Mesenchymal stem cell (in vitro differentiated cells and primary cell): ENCODE measurements at regions not wholly inside any gene's neighbourhood (a gene's known extent, or its start where the extent isn't known, plus 50 kb on each side); places are given as distances from the start of the nearest gene placed in this dataset.

Source experiments
- DNase-seq: peaks from one replicate; pipeline ENCODE4 v3.0.0-alpha.2; 2013
- H2AFZ ChIP-seq: one replicate; pipeline ENCODE4 v1.6.1; 2013; ENCODE audit warnings: low read depth, mild to moderate bottlenecking, control low read depth, inconsistent platforms, low read length, moderate library complexity
- H2AK5ac ChIP-seq: 2 replicates; pipeline ENCODE4 v1.6.1; 2013; ENCODE audit warnings: low read length, moderate library complexity, mild to moderate bottlenecking, inconsistent platforms; ENCODE audit not compliant: severe bottlenecking
- H2BK120ac ChIP-seq: one replicate; pipeline ENCODE4 v1.6.1; 2013; ENCODE audit warnings: low read depth, mild to moderate bottlenecking, inconsistent platforms, low read length, moderate library complexity
- H2BK12ac ChIP-seq, 2 experiments: one replicate each; pipeline ENCODE4 v1.6.1; 2013; ENCODE audit warnings: inconsistent platforms in 2 of 2, low read length in 2 of 2, mild to moderate bottlenecking in 2 of 2, moderate library complexity in 2 of 2, control low read depth in 1 of 2
- H2BK15ac ChIP-seq: one replicate; pipeline ENCODE4 v1.6.1; 2013; ENCODE audit warnings: mild to moderate bottlenecking, low read depth, inconsistent platforms; ENCODE audit not compliant: poor library complexity, severe bottlenecking
- H2BK5ac ChIP-seq: 2 replicates; pipeline ENCODE4 v1.6.1; 2013; ENCODE audit warnings: low read depth, mild to moderate bottlenecking, low read length, control low read depth, inconsistent platforms; ENCODE audit not compliant: poor library complexity, severe bottlenecking
- H3K14ac ChIP-seq, 2 experiments: one replicate each; pipeline ENCODE4 v1.6.1; 2013; ENCODE audit warnings: inconsistent platforms in 2 of 2, low read length in 2 of 2, control low read depth in 1 of 2, mild to moderate bottlenecking in 1 of 2, moderate library complexity in 1 of 2
- H3K18ac ChIP-seq, 2 experiments: one replicate each; pipeline ENCODE4 v1.6.1; 2013; ENCODE audit warnings: inconsistent platforms in 2 of 2, low read length in 2 of 2, control low read depth in 1 of 2, low read depth in 1 of 2, mild to moderate bottlenecking in 1 of 2
- H3K23ac ChIP-seq, 2 experiments: one replicate each; pipeline ENCODE4 v1.6.1; 2013; ENCODE audit warnings: inconsistent platforms in 2 of 2, low read length in 2 of 2, mild to moderate bottlenecking in 2 of 2, moderate library complexity in 2 of 2, control low read depth in 1 of 2
- H3K27ac ChIP-seq: 2 replicates; pipeline ENCODE4 v1.5.1; 2013; ENCODE audit warnings: mild to moderate bottlenecking, moderate library complexity, low read length, control low read depth, inconsistent platforms; ENCODE audit not compliant: poor library complexity, severe bottlenecking
- H3K27me3 ChIP-seq, 2 experiments: 2 replicates each; pipeline versions ENCODE4 v1.6.1 to v1.7.0; 2013; ENCODE audit warnings: low read length in 2 of 2, mild to moderate bottlenecking in 2 of 2, moderate library complexity in 2 of 2, control low read depth in 1 of 2, inconsistent platforms in 1 of 2; ENCODE audit not compliant: control insufficient read depth in 1 of 2, insufficient read depth in 1 of 2
- H3K36me3 ChIP-seq, 2 experiments: 2 replicates each; pipeline versions ENCODE4 v1.6.1 to v1.7.0; 2013; ENCODE audit warnings: low read length in 2 of 2, control low read depth in 1 of 2, inconsistent platforms in 1 of 2, low read depth in 1 of 2, mild to moderate bottlenecking in 1 of 2; ENCODE audit not compliant: insufficient read depth in 2 of 2, control insufficient read depth in 1 of 2
- H3K4ac ChIP-seq, 2 experiments: one replicate each; pipeline ENCODE4 v1.6.1; 2013; ENCODE audit warnings: inconsistent platforms in 2 of 2, low read length in 2 of 2, mild to moderate bottlenecking in 2 of 2, moderate library complexity in 2 of 2, control low read depth in 1 of 2, low read depth in 1 of 2
- H3K4me1 ChIP-seq: 2 replicates; pipeline ENCODE4 v1.6.1; 2013; ENCODE audit warnings: low read depth, low read length, control low read depth; ENCODE audit not compliant: control insufficient read depth, insufficient read depth
- H3K4me2 ChIP-seq: 2 replicates; pipeline ENCODE4 v1.6.1; 2013; ENCODE audit warnings: low read length, mild to moderate bottlenecking, inconsistent platforms; ENCODE audit not compliant: poor library complexity, severe bottlenecking
- H3K4me3 ChIP-seq, 2 experiments: 2 replicates each; pipeline versions ENCODE4 v1.5.1 to v1.7.0; 2013; ENCODE audit warnings: low read length in 2 of 2, mild to moderate bottlenecking in 2 of 2, control low read depth in 1 of 2, low read depth in 1 of 2; ENCODE audit not compliant: insufficient read depth in 1 of 2
- H3K79me1 ChIP-seq: replicated peaks from 2 replicates; pipeline ENCODE4 v1.6.1; 2013; ENCODE audit warnings: mild to moderate bottlenecking, control low read depth, low read length, inconsistent platforms; ENCODE audit not compliant: poor library complexity, severe bottlenecking
- H3K9ac ChIP-seq: 2 replicates; pipeline ENCODE4 v1.7.0; 2013; ENCODE audit warnings: mild to moderate bottlenecking, low read length, moderate library complexity
- H3K9me3 ChIP-seq: 2 replicates; pipeline ENCODE4 v1.7.0; 2013; ENCODE audit warnings: mild to moderate bottlenecking, low read length; ENCODE audit not compliant: control insufficient read depth
- H4K8ac ChIP-seq: one replicate; pipeline ENCODE4 v1.6.1; 2013; ENCODE audit warnings: inconsistent platforms, mild to moderate bottlenecking, low read length, moderate library complexity
- H4K91ac ChIP-seq: one replicate; pipeline ENCODE4 v1.6.1; 2013; ENCODE audit warnings: mild to moderate bottlenecking, low read length, inconsistent platforms
- WGBS: methylation state at CpG from one replicate; pipeline ENCODE4 v1.1.7; 2013; ENCODE audit warnings: mixed read lengths; 5-methylcytosine and 5-hydroxymethylcytosine counted together

DNA sequence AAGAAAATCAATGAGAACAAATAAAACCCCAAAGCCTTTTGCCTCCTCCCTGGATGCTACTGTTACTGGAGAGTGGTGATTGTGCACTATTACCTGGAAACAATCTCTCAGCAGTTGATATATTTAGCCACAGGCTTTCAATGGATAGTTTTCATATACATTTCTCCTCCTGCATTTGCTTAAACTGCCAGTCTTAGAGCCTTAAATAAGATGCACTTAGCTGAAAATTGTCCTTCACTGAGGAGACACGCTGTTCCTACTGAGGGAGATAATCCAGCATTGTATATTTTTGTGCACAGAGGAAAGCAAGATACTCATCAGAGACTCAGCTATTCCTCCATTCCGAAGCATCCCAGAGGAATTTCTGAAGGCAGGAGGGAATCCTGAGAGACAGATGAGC is 520.2 kb upstream of the C16orf82 start:
- Histone ChIP-seq H2BK15ac (no peak overlapping the region), H3K9me3 (no peaks in the 10 kb centered on the region), H3K27ac (no peak overlapping the region), H3K9ac (no peak overlapping the region), H2BK120ac (no peak overlapping the region), H3K4me1 (no peaks in the 10 kb centered on the region), H2BK5ac (no peak overlapping the region), H3K4me3 (no peak overlapping the region), H3K14ac (no peak overlapping the region), H3K27me3 (no peaks in the 10 kb centered on the region), H3K4me2 (no peak overlapping the region), H2AFZ (no peak overlapping the region), H3K4ac (no peak overlapping the region), H4K91ac (no peak overlapping the region), H2BK12ac (no peak overlapping the region), H2AK5ac (no peak overlapping the region), H3K79me1 (no peaks in the 10 kb centered on the region), H3K36me3 (no peaks in the 10 kb centered on the region), H3K18ac (no peak overlapping the region), H3K23ac (no peak overlapping the region), H4K8ac (no peak overlapping the region)
- WGBS: 57% methylated on average over 1 of the region's 2 CpGs
- no peak for DNase-seq

DNA sequence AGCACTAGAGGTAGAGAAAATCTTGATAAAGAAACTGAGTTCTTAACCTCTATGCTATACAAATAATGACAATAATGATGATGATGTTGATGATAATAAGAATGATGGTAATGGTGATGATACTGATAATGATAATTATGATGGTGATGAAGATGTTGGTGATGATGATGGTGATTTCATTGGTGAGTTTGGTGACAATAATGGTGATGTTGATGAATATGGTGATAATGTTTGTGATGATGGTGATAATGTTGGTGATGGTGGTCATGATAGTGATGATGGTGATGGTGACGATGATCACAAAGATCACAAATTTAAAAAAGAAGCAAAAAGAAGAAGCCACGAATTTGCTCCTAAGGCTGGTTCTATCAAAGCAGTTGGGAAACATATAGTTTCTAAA is 519.0 kb upstream of the C16orf82 start:
- Histone ChIP-seq H3K36me3 (no peaks in the 10 kb centered on the region), H3K14ac (no peak overlapping the region), H3K4me2 (no peak overlapping the region), H2BK12ac (no peak overlapping the region), H3K4ac (no peak overlapping the region), H3K4me1 (no peaks in the 10 kb centered on the region), H3K18ac (no peak overlapping the region), H3K79me1 (no peaks in the 10 kb centered on the region), H2AK5ac (no peak overlapping the region), H2AFZ (no peak overlapping the region), H3K4me3 (no peak overlapping the region), H4K8ac (no peak overlapping the region), H2BK15ac (no peak overlapping the region), H3K9ac (no peak overlapping the region), H3K9me3 (no peaks in the 10 kb centered on the region), H2BK120ac (no peak overlapping the region), H2BK5ac (no peak overlapping the region), H3K27me3 (no peaks in the 10 kb centered on the region), H4K91ac (no peak overlapping the region), H3K27ac (no peak overlapping the region), H3K23ac (no peak overlapping the region)
- DNase-seq: no peak
- 48% methylated on average over 2 of the region's 2 CpGs for WGBS

DNA sequence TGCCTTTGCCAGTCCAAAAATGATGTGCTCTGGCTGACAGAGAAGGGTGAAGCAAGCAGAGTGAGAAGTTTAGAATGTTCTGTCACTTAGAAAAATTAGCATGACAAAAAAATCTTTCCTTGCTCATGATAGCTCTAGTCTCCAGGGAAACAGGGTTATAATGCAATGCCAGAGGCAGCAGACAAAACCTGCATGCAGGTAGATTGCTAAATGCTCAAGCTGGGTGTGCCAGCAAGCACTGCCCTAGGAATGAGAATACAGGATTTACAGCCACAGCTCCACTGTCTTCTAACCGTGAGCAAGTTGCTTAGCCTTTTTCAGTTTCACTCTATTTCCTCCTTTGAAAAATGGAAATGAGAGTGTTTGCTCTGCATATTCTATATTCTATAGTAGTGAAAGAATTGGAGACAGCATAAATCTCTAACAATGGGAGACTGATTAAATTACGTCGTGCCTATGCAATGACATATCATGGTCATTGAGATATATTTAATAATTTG is 516.6 kb upstream of the C16orf82 start:
- Histone ChIP-seq H3K4me2 (no peak overlapping the region), H2BK5ac (no peak overlapping the region), H3K79me1 (no peaks in the 10 kb centered on the region), H3K27me3 (peaks cover 0 to 3% of the 10 kb centered on the region in 2 experiments), H3K36me3 (no peaks in the 10 kb centered on the region), H3K4me3 (no peak overlapping the region), H3K18ac (no peak overlapping the region), H3K23ac (no peak overlapping the region), H2BK12ac (no peak overlapping the region), H3K14ac (no peak overlapping the region), H3K9ac (no peak overlapping the region), H3K4ac (no peak overlapping the region), H2BK15ac (no peak overlapping the region), H2AK5ac (no peak overlapping the region), H2AFZ (no peak overlapping the region), H3K9me3 (no peaks in the 10 kb centered on the region), H4K91ac (no peak overlapping the region), H4K8ac (no peak overlapping the region), H3K4me1 (no peaks in the 10 kb centered on the region), H3K27ac (no peak overlapping the region), H2BK120ac (no peak overlapping the region)
- no CpG with 5 or more reads among the region's 3 CpGs for WGBS
- DNase-seq: no peak

DNA sequence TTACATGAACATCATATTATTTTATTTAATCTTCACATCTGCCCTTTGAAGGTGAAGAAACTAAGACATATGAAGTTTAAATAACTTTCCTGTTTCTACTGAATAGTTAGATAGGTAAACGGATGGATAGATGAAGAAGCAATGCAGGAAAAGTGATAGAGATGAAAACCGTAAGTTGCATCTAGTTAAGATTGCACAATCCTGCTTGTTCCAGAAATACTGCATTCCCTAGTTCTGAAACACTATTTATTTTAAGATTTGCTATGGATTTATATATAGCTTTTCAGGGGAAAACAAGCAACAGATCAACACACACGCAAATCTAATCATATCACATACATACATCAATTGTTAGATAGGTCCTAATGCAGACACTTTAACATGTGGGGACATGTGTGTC is 512.7 kb upstream of the C16orf82 start:
- H3K4ac ChIP-seq: no peak overlapping the region
- WGBS: 83% methylated on average over 2 of the region's 3 CpGs
- H3K14ac ChIP-seq: no peak overlapping the region
- H3K18ac ChIP-seq: no peak overlapping the region
- H3K4me3 ChIP-seq: no peak overlapping the region
- H3K9ac ChIP-seq: no peak overlapping the region
- H2BK5ac ChIP-seq: no peak overlapping the region
- H2BK12ac ChIP-seq: no peak overlapping the region
- H3K9me3 ChIP-seq: no peaks in the 10 kb centered on the region
- no peaks in the 10 kb centered on the region for H3K36me3 ChIP-seq
- no peak overlapping the region for H2AK5ac ChIP-seq
- H2BK120ac ChIP-seq: no peak overlapping the region
- no peak overlapping the region for H4K8ac ChIP-seq
- H3K4me1 ChIP-seq: no peaks in the 10 kb centered on the region
- no peak overlapping the region for H4K91ac ChIP-seq
- H2AFZ ChIP-seq: no peak overlapping the region
- peaks cover 0 to 3% of the 10 kb centered on the region in 2 experiments for H3K27me3 ChIP-seq
- DNase-seq: no peak
- no peak overlapping the region for H3K23ac ChIP-seq
- no peaks in the 10 kb centered on the region for H3K79me1 ChIP-seq
- no peak overlapping the region for H2BK15ac ChIP-seq
- no peak overlapping the region for H3K27ac ChIP-seq
- H3K4me2 ChIP-seq: peak overlapping the region; percentile 30
